PC-9 (cell line): ENCODE measurements at regions not wholly inside any gene's neighbourhood (a gene's known extent, or its start where the extent isn't known, plus 50 kb on each side); places are given as distances from the start of the nearest gene placed in this dataset.

Source experiments
- BruUV-seq: library from RNA; stranded (reverse); fragments of 400-500 nt; replicated peaks from 2 replicates; lab custom pipeline; 2021; lab: Mats Ljungman, UMichigan
- CTCF ChIA-PET: fragments of 300-600 bp; sonication (Branson Sonifier 250); formaldehyde crosslinking; loops from one replicate; lab custom pipeline; 2022; ENCODE audit warnings: antibody characterized with exemption; lab: Charles Lee
- POLR2A ChIA-PET: fragments of 300-600 bp; sonication (Branson Sonifier 250); formaldehyde crosslinking; loops from one replicate; lab custom pipeline; 2022; ENCODE audit warnings: antibody characterized with exemption; ENCODE audit not compliant: unreplicated experiment; lab: Charles Lee
- DNase-seq, 2 experiments: peaks; one replicate each; pipeline versions ENCODE4 v3.0.0 to v3.0.0-alpha.2; 2015 to 2022; ENCODE audit warnings: mixed read lengths in 1 of 2
- H2AFZ ChIP-seq: fragments of 200-600 bp; sonication (generic); 2 replicates; pipeline ENCODE4 v1.8.1; 2017; ENCODE audit warnings: antibody characterized with exemption
- H3F3A ChIP-seq: fragments of 200-600 bp; sonication (generic); 2 replicates; pipeline ENCODE4 v1.8.1; 2017; ENCODE audit warnings: antibody characterized with exemption, mild to moderate bottlenecking, low read depth; ENCODE audit not compliant: insufficient read depth
- H3K27ac ChIP-seq: fragments of 200-600 bp; sonication (generic); 2 replicates; pipeline ENCODE4 v1.6.1; 2016; ENCODE audit warnings: mixed run types
- H3K27me3 ChIP-seq: fragments of 200-600 bp; sonication (generic); 2 replicates; pipeline ENCODE4 v1.6.1; 2016; ENCODE audit warnings: low read depth, mixed run types; ENCODE audit not compliant: insufficient read depth
- H3K36me3 ChIP-seq: fragments of 200-600 bp; sonication (generic); 2 replicates; pipeline ENCODE4 v1.6.1; 2016; ENCODE audit warnings: low read depth, mixed run types
- H3K4me1 ChIP-seq: fragments of 200-600 bp; sonication (generic); replicated peaks from 2 replicates; pipeline ENCODE4 v1.6.1; 2016; ENCODE audit warnings: mixed run types; ENCODE audit not compliant: insufficient read depth
- H3K4me2 ChIP-seq: fragments of 200-600 bp; sonication (generic); 2 replicates; pipeline ENCODE4 v1.6.1; 2017; ENCODE audit warnings: mixed run types
- H3K4me3 ChIP-seq: fragments of 200-600 bp; sonication (generic); 2 replicates; pipeline ENCODE4 v1.6.1; 2016; ENCODE audit warnings: mixed run types
- H3K79me2 ChIP-seq: fragments of 200-600 bp; sonication (generic); 2 replicates; pipeline ENCODE4 v1.6.1; 2017; ENCODE audit warnings: low read depth, mixed run types
- H3K9me2 ChIP-seq: fragments of 200-600 bp; sonication (generic); 2 replicates; pipeline ENCODE4 v1.8.1; 2017; ENCODE audit warnings: mild to moderate bottlenecking; ENCODE audit not compliant: insufficient read depth
- H3K9me3 ChIP-seq: fragments of 200-600 bp; sonication (generic); 2 replicates; pipeline ENCODE4 v1.8.1; 2016; ENCODE audit warnings: low read depth; ENCODE audit not compliant: insufficient read depth
- H4K20me1 ChIP-seq: fragments of 200-600 bp; sonication (generic); 2 replicates; pipeline ENCODE4 v1.8.1; 2017; ENCODE audit not compliant: insufficient read depth
- CTCF ChIP-seq: fragments of 200-600 bp; sonication (generic); conservative IDR thresholded peaks from 2 replicates; pipeline ENCODE4 v1.6.1; 2017; ENCODE audit warnings: mixed run types, antibody characterized with exemption, mild to moderate bottlenecking, moderate library complexity
- EZH2 ChIP-seq: fragments of 200-600 bp; sonication (generic); IDR thresholded peaks from 2 replicates; pipeline ENCODE4 v1.8.0; 2017; ENCODE audit warnings: antibody characterized with exemption, low read depth
- intact Hi-C: fragments of 100-400 bp; cut with micrococcal nuclease; formaldehyde crosslinking; loops from one replicate; pipeline ENCODE4 v1.10.0; 2022; ENCODE audit not compliant: unreplicated experiment

- no peak for DNase-seq
- intact Hi-C loops: no loop called here
- Histone ChIP-seq H3K79me2 (no peaks in the 10 kb centered on the region), H3K9me2 (no peaks in the 10 kb centered on the region), H3K27ac (no peak overlapping the region), H3K36me3 (no peaks in the 10 kb centered on the region), H2AFZ (no peak overlapping the region), H3K4me1 (no peaks in the 10 kb centered on the region), H4K20me1 (no peaks in the 10 kb centered on the region), H3K27me3 (no peaks in the 10 kb centered on the region; the same call in 1 of the 2 replicates), H3K4me3 (no peak overlapping the region), H3K4me2 (no peak overlapping the region), H3K9me3 (no peaks in the 10 kb centered on the region), H3F3A (no peaks in the 10 kb centered on the region)
- no peak for TF ChIP-seq EZH2
- TF ChIP-seq CTCF: no peak
- POLR2A ChIA-PET: no interaction called here
- CTCF ChIA-PET: no interaction called here
- BruUV-seq: no TSS peak
These were observed 133.6 kb downstream of the HS3ST3B1 start for GRCh38 chr17:14434506-14434905.

GRCh38 chr17:14432079-14432478 is 131.2 kb downstream of the HS3ST3B1 start:
- H3K9me2 ChIP-seq: no peaks in the 10 kb centered on the region
- CTCF ChIA-PET: no interaction called here
- no peak for TF ChIP-seq CTCF
- TF ChIP-seq EZH2: no peak
- H3K79me2 ChIP-seq: no peaks in the 10 kb centered on the region
- H3F3A ChIP-seq: no peaks in the 10 kb centered on the region
- no peaks in the 10 kb centered on the region for H3K4me1 ChIP-seq
- no peak overlapping the region for H3K4me3 ChIP-seq
- no peak overlapping the region for H2AFZ ChIP-seq
- H4K20me1 ChIP-seq: no peaks in the 10 kb centered on the region
- no peak for DNase-seq
- H3K9me3 ChIP-seq: no peaks in the 10 kb centered on the region
- no peak overlapping the region for H3K4me2 ChIP-seq
- BruUV-seq: no TSS peak
- intact Hi-C loops: no loop called here
- H3K27ac ChIP-seq: no peak overlapping the region
- no peaks in the 10 kb centered on the region for H3K36me3 ChIP-seq
- POLR2A ChIA-PET: no interaction called here
- H3K27me3 ChIP-seq: no peaks in the 10 kb centered on the region

- no TSS peak for BruUV-seq
- Histone ChIP-seq H3K4me3 (no peak overlapping the region), H3K79me2 (no peaks in the 10 kb centered on the region), H3K4me2 (no peak overlapping the region), H3F3A (no peaks in the 10 kb centered on the region), H3K4me1 (no peaks in the 10 kb centered on the region), H3K9me3 (no peaks in the 10 kb centered on the region), H3K9me2 (no peaks in the 10 kb centered on the region), H3K27me3 (0 out of 2 replicates have a peak, but pooled peaks cover 4% of the 10 kb centered on the region), H4K20me1 (no peaks in the 10 kb centered on the region), H3K27ac (no peak overlapping the region), H2AFZ (no peak overlapping the region), H3K36me3 (no peaks in the 10 kb centered on the region)
- TF ChIP-seq CTCF (no peak), EZH2 (no peak)
- ChIA-PET POLR2A (no interaction called here), CTCF (no interaction called here)
- intact Hi-C loops: no loop called here
- DNase-seq: no peak
These were observed 128.2 kb downstream of the HS3ST3B1 start for GRCh38 chr17:14429084-14429483.
